Esophagus squamous epithelium (tissue), 4 donors: ENCODE measurements at regions not wholly inside any gene's neighbourhood (a gene's known extent, or its start where the extent isn't known, plus 50 kb on each side); places are given as distances from the start of the nearest gene placed in this dataset.

Experiments
- CTCF ChIP-seq, 6 experiments: fragments of 450-650 bp in 4 of 6; fragments of 200-600 bp in 2 of 6; sonication (generic) in 2 of 6; IDR thresholded peaks; one replicate each; pipeline ENCODE4 v1.5.1; 2016 to 2019; ENCODE audit warnings: antibody characterized with exemption in 6 of 6, mild to moderate bottlenecking in 4 of 6, moderate library complexity in 4 of 6
- POLR2A ChIP-seq, 4 donors: fragments of 450-650 bp; IDR thresholded peaks; one replicate each; pipeline ENCODE4 v1.6.1; 2017; ENCODE audit warnings: antibody characterized with exemption in 4 of 4, mild to moderate bottlenecking in 4 of 4, moderate library complexity in 3 of 4

GRCh38 chr2:56132138-56132537, 51.7 kb upstream of the CCDC85A start:
- TF ChIP-seq CTCF (IDR thresholded peaks at IDR 0.05) (peak in 5 of 6 experiments; percentile 4 to 52 (median 24)), POLR2A (IDR thresholded peaks at IDR 0.05) (no peak)
